ENCODE measurements at regions not wholly inside any gene's neighbourhood (a gene's known extent, or its start where the extent isn't known, plus 50 kb on each side); places are given as distances from the start of the nearest gene placed in this dataset.

DNA sequence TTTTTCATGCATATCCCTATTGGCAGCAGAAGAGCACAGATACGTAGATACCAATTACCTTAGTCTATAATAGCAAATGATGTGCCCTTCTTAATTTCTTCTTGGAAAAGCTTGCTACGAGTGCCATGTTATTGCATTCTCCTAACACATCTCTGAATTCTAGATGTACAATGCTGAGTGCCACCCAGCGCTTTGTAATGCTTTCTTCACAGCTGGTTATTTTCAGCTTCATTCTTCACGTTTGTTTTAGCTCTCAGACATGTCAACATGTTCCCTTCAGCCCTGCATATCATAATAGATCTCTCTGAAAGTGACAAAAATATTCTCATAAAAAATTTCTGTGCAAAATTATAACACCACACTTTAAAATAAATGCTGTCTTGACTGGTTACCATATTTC is 981.2 kb downstream of the TTLL7 start:
- Histone ChIP-seq H3K4me3 (no peak overlapping the region), H3K4me1 (no peaks in the 10 kb centered on the region), H3K27ac (no peak overlapping the region), H3K27me3 (no peaks in the 10 kb centered on the region), H3K36me3 (no peaks in the 10 kb centered on the region), H3K9me3 (no peaks in the 10 kb centered on the region)
- TF ChIP-seq CTCF (IDR thresholded peaks at IDR 0.05) (no peak), POLR2A (IDR thresholded peaks at IDR 0.05) (no peak), EP300 (IDR thresholded peaks at IDR 0.05) (no peak), POLR2AphosphoS5 (IDR thresholded peaks at IDR 0.05) (no peak)
- no peak for DNase-seq (ENCODE audit: low spot score in 2 of 2)
- 86% methylated on average over 4 of the region's 4 CpGs for WGBS

- H3K27me3 ChIP-seq, result no peaks in the 10 kb centered on the region
- no peak overlapping the region for H3K4me3 ChIP-seq
- no peaks in the 10 kb centered on the region for H3K4me1 ChIP-seq
- no peak for DNase-seq (ENCODE audit: low spot score in 2 of 2)
- H3K27ac ChIP-seq, result no peak overlapping the region
- WGBS, result 80% methylated on average over 1 of the region's 1 CpG
- no peaks in the 10 kb centered on the region for H3K9me3 ChIP-seq
- TF ChIP-seq CTCF (IDR thresholded peaks at IDR 0.05), result no peak
- TF ChIP-seq POLR2A (IDR thresholded peaks at IDR 0.05), result no peak
- TF ChIP-seq POLR2AphosphoS5 (IDR thresholded peaks at IDR 0.05), result no peak
- no peak for TF ChIP-seq EP300 (IDR thresholded peaks at IDR 0.05)
- H3K36me3 ChIP-seq, result no peaks in the 10 kb centered on the region
These were observed 981.7 kb downstream of the TTLL7 start for GRCh38 chr1:83017276-83017675.

GRCh38 chr1:83016354-83016849 is 982.5 kb downstream of the TTLL7 start:
- no peaks in the 10 kb centered on the region for H3K36me3 ChIP-seq
- H3K4me1 ChIP-seq, result peaks cover 3% of the 10 kb centered on the region
- TF ChIP-seq POLR2A (IDR thresholded peaks at IDR 0.05) (no peak), CTCF (IDR thresholded peaks at IDR 0.05) (no peak), POLR2AphosphoS5 (IDR thresholded peaks at IDR 0.05) (no peak), EP300 (IDR thresholded peaks at IDR 0.05) (no peak)
- H3K4me3 ChIP-seq, result no peak overlapping the region
- no peaks in the 10 kb centered on the region for H3K9me3 ChIP-seq
- no peak overlapping the region for H3K27ac ChIP-seq
- WGBS, result 58% methylated on average over 1 of the region's 1 CpG
- DNase-seq (ENCODE audit: low spot score in 2 of 2), result no peak
- H3K27me3 ChIP-seq, result no peaks in the 10 kb centered on the region

DNA sequence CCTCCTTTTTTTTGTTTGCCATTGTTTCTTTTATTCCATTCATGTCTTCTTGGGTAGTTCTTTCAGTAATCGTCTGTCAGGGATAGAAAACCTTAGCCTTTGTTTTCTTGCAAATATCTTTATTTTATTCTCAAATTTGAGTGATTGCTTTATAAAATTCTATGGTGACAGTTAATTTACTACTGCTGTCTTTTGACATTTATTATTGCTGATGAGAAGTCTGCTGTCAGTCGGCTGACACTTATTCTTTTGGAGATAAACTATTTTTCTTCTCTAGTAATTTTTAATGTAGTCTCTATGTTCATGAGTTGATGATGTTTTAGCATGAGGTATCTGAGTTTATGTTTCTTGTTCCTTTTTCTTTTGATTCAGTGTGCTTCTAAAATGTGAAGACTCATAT is 983.8 kb downstream of the TTLL7 start:
- Histone ChIP-seq H3K27me3 (no peaks in the 10 kb centered on the region), H3K4me1 (peaks cover 3% of the 10 kb centered on the region), H3K36me3 (no peaks in the 10 kb centered on the region), H3K27ac (no peak overlapping the region), H3K9me3 (no peaks in the 10 kb centered on the region), H3K4me3 (no peak overlapping the region)
- 83% methylated on average over 2 of the region's 2 CpGs for WGBS
- TF ChIP-seq POLR2AphosphoS5 (IDR thresholded peaks at IDR 0.05), result no peak
- TF ChIP-seq POLR2A (IDR thresholded peaks at IDR 0.05), result no peak
- TF ChIP-seq EP300 (IDR thresholded peaks at IDR 0.05), result no peak
- TF ChIP-seq CTCF (IDR thresholded peaks at IDR 0.05), result no peak
- DNase-seq (ENCODE audit: low spot score in 2 of 2), result no peak

DNA sequence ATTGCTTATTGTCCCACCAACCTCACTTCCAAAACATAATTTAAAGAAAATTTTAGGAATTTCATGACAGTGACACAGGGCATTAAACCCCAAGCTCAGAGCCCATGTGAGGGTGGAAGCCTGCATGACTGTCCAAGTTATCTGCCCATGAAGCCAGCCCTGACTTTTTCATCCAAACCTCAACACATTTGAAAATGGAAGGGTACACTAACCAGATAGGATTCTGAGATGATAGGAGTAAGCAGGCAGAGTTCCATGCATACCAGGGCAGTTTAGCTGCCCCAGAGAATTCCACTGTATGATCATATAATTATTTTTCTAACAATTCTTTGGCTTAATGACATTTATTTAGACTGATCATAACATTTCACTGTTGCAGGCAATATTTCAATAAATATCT is 986.0 kb downstream of the TTLL7 start:
- DNase-seq (ENCODE audit: low spot score in 2 of 2), result no peak
- Histone ChIP-seq H3K27ac (no peak overlapping the region), H3K36me3 (no peaks in the 10 kb centered on the region), H3K27me3 (no peaks in the 10 kb centered on the region), H3K4me1 (peaks cover 3% of the 10 kb centered on the region), H3K4me3 (no peak overlapping the region), H3K9me3 (no peaks in the 10 kb centered on the region)
- TF ChIP-seq CTCF (IDR thresholded peaks at IDR 0.05) (no peak), POLR2AphosphoS5 (IDR thresholded peaks at IDR 0.05) (no peak), EP300 (IDR thresholded peaks at IDR 0.05) (no peak), POLR2A (IDR thresholded peaks at IDR 0.05) (no peak)

All from suprapubic skin (tissue), 4 donors.